LNCaP clone FGC (cell line): ENCODE measurements at regions not wholly inside any gene's neighbourhood (a gene's known extent, or its start where the extent isn't known, plus 50 kb on each side); places are given as distances from the start of the nearest gene placed in this dataset.

ENCODE experiments used
- DNase-seq: peaks from one replicate; pipeline ENCODE4 v3.0.0-alpha.2; 2011; ENCODE audit warnings: low read depth
- H3K4me3 ChIP-seq: 2 replicates; pipeline ENCODE4 v1.5.1; 2011; ENCODE audit warnings: mild to moderate bottlenecking, low read depth, low read length, control low read depth
- TF ChIP-seq, protein P1 (sequence below): IDR thresholded peaks from 2 replicates; pipeline ENCODE4 v1.5.1; 2012; ENCODE audit warnings: mild to moderate bottlenecking; ENCODE audit not compliant: control insufficient read depth, insufficient read depth; ENCODE audit errors: extremely low read depth

DNA sequence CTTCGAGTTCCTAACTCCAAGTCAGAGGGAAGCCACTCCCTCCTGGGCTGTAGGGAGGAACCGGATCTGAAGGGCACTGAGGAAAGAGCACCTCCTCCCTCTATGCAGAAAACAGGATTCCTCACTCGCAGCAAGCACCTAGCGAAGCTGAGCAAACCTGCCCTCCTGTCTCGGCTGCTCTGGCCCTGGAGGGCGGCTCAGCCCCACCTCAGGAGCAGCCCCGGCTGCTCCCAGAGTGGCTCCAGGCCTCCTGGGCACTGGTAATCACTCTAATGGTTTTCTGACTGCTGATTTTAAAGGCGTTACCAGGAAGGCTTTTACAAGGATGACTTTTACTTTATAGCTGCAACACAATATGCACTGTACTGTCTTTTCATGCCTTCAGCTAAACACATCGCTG lies 312.5 kb downstream of the TEX29 start:
- DNase-seq, result no peak
- TF ChIP-seq, protein P1, sequence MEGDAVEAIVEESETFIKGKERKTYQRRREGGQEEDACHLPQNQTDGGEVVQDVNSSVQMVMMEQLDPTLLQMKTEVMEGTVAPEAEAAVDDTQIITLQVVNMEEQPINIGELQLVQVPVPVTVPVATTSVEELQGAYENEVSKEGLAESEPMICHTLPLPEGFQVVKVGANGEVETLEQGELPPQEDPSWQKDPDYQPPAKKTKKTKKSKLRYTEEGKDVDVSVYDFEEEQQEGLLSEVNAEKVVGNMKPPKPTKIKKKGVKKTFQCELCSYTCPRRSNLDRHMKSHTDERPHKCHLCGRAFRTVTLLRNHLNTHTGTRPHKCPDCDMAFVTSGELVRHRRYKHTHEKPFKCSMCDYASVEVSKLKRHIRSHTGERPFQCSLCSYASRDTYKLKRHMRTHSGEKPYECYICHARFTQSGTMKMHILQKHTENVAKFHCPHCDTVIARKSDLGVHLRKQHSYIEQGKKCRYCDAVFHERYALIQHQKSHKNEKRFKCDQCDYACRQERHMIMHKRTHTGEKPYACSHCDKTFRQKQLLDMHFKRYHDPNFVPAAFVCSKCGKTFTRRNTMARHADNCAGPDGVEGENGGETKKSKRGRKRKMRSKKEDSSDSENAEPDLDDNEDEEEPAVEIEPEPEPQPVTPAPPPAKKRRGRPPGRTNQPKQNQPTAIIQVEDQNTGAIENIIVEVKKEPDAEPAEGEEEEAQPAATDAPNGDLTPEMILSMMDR, result no peak
- H3K4me3 ChIP-seq, result no peak overlapping the region

DNA sequence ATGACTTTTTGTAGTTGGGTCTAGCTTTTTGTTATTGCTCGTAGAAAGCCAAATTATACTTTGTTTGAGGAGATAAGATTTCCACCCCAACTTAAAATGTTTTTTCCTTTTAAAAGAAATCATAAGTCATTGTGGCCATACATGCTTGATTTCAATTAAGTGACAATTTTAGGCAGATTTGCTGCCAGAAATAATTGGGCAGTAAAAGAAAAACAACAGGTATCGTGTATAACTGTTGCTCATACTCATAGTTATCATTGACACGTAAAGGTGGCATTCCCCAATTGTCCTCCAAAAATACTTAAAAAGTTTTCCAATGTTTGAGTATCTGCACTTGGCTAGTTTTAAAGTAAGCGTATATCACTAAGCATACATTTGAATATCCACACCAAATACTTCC lies 313.0 kb downstream of the TEX29 start:
- no peak overlapping the region for H3K4me3 ChIP-seq
- TF ChIP-seq, protein P1, result no peak
- DNase-seq, result no peak

DNA sequence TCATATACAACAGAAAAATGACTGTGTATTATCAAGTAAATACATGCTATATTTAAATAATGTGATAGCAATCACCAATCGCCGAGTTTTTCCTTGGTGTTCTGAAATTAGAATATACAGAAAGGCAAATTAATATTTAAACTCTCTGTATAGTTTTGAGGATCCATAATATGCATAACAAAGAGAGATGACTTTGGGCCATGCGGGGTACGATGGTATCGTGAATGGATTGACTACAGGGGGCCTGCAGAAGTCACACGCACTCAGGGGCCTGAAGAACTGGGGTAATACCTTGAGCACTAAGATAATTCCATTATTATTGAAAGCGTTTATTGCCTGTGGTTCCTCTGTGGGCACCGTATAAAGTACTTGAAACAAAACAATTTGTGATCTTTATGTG lies 314.0 kb downstream of the TEX29 start:
- TF ChIP-seq, protein P1, result no peak
- H3K4me3 ChIP-seq, result no peak overlapping the region
- no peak for DNase-seq

GRCh38 chr13:111636271-111636670 lies 315.8 kb downstream of the TEX29 start:
- no peak for DNase-seq
- no peak overlapping the region for H3K4me3 ChIP-seq
- TF ChIP-seq, protein P1, result no peak

DNA sequence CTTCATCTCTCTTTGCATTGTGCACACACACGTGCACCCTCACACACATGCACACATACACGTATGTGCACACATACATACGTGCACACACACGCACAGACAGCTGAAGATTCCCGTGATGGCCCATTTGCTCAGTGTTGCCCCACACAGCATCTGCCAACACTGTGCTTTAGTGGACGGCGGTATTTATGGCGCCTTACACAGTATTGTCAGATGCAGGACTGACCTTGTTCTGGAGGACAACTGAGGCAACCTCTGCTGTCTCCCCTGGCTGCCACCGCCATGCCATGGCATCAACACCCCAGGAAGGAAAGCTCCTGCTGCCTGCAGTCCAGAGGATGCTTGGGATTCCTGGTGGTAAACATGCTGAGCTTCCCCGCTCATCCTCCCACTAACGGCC lies 316.4 kb downstream of the TEX29 start:
- no peak for DNase-seq
- H3K4me3 ChIP-seq, result no peak overlapping the region
- TF ChIP-seq, protein P1, result no peak

- no peak for DNase-seq
- TF ChIP-seq, protein P1, result no peak
- no peak overlapping the region for H3K4me3 ChIP-seq
Measured at GRCh38 chr13:111637365-111637764, 316.9 kb downstream of the TEX29 start.

- TF ChIP-seq, protein P1, result no peak
- no peak for DNase-seq
- no peak overlapping the region for H3K4me3 ChIP-seq
Measured at GRCh38 chr13:111638233-111638632, 317.8 kb downstream of the TEX29 start.
